Left lung (tissue), 4 donors: ENCODE measurements at regions not wholly inside any gene's neighbourhood (a gene's known extent, or its start where the extent isn't known, plus 50 kb on each side); places are given as distances from the start of the nearest gene placed in this dataset.

Experiments
- ATAC-seq: fragments of 200-7000 bp; cut with Tn5 transposase; one replicate; pipeline ENCODE4 v1.9.1; 2020; ENCODE audit warnings: moderate library complexity
- DNase-seq, 4 donors: peaks; one replicate each; pipeline ENCODE4 v3.0.0-alpha.2; 2013 to 2020
- H3K27ac ChIP-seq, 2 donors: fragments of 200-600 bp; sonication (generic) in 1 of 2; one replicate each; pipeline versions ENCODE4 v1.5.0 to v1.8.0; 2020 to 2021
- H3K27me3 ChIP-seq, 2 donors: fragments of 200-600 bp; sonication (generic) in 1 of 2; one replicate each; pipeline versions ENCODE4 v1.5.0 to v1.8.0; 2020 to 2021
- H3K36me3 ChIP-seq, 2 donors: fragments of 200-600 bp; sonication (generic) in 1 of 2; one replicate each; pipeline versions ENCODE4 v1.5.0 to v1.8.0; 2020 to 2021
- H3K4me1 ChIP-seq, 2 donors: fragments of 200-600 bp; one replicate each; pipeline ENCODE4 v1.8.0; 2021
- H3K4me3 ChIP-seq, 2 donors: fragments of 200-600 bp; sonication (generic) in 1 of 2; one replicate each; pipeline versions ENCODE4 v1.5.0 to v1.8.0; 2020 to 2021; ENCODE audit warnings: mild to moderate bottlenecking in 1 of 2
- H3K9me3 ChIP-seq, 2 donors: fragments of 200-600 bp; sonication (generic) in 1 of 2; one replicate each; pipeline versions ENCODE4 v1.5.0 to v1.8.0; 2020 to 2021
- intact Hi-C, 2 donors: fragments of 100-400 bp; cut with DNase I; formaldehyde crosslinking; loops; one replicate each; pipeline versions ENCODE4 v1.11.2 to v1.14.2; 2022
- TF ChIP-seq, protein P1 (sequence below), 2 donors: fragments of 200-600 bp; sonication (generic) in 1 of 2; IDR thresholded peaks; one replicate each; pipeline versions ENCODE4 v1.5.0 to v1.8.0; 2021; ENCODE audit warnings: antibody characterized with exemption in 2 of 2
- donor health status: DM: no; HTN: yes; CAD: no.
- donor health status: DM: no; HTN: no; CAD: no.

DNA sequence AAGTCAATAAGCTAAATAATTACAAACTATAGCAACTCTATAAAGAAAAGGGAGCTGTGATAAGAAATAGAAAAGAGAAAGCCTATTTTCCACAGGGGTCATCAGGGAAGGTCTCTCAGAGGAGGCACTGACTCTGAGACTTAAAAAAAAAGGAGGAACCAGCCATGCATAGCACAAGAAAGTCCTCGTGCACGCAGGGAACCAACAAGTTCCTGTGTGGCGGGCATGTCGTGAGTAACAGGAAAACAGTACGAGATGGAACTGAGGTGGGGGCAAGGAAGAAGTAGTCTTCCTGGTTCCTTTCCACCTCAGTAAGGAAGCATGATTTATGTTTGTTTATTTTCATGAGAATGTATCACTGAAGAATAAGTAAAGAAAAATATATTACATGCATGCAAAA is 367.0 kb upstream of the TMEM132C start:
- Histone ChIP-seq H3K4me1 (no peaks in the 10 kb centered on the region), H3K27ac (no peak overlapping the region), H3K27me3 (no peaks in the 10 kb centered on the region), H3K9me3 (no peaks in the 10 kb centered on the region), H3K4me3 (no peak overlapping the region), H3K36me3 (no peaks in the 10 kb centered on the region)
- intact Hi-C loops = no loop called here
- ATAC-seq (no peak), DNase-seq (no peak)
- TF ChIP-seq, protein P1, sequence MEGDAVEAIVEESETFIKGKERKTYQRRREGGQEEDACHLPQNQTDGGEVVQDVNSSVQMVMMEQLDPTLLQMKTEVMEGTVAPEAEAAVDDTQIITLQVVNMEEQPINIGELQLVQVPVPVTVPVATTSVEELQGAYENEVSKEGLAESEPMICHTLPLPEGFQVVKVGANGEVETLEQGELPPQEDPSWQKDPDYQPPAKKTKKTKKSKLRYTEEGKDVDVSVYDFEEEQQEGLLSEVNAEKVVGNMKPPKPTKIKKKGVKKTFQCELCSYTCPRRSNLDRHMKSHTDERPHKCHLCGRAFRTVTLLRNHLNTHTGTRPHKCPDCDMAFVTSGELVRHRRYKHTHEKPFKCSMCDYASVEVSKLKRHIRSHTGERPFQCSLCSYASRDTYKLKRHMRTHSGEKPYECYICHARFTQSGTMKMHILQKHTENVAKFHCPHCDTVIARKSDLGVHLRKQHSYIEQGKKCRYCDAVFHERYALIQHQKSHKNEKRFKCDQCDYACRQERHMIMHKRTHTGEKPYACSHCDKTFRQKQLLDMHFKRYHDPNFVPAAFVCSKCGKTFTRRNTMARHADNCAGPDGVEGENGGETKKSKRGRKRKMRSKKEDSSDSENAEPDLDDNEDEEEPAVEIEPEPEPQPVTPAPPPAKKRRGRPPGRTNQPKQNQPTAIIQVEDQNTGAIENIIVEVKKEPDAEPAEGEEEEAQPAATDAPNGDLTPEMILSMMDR (IDR thresholded peaks at IDR 0.05) = no peak

DNA sequence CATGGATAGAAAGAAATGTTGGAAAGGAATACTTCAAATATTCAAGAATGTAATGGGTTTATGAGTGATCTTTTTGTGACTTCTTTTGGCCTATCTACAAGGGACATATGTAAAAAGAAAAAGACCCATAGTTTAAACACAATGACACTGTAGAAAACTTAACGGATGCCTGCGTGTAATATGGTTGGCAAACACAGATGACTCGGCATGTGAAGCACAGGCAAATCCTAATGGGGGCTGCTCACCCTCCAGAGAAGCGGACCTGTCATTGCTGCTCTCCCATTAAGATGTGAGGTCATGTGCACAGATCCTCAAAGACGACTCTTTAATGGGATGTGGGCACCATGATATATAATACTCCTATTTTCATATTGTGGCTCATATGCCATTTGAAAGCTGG is 366.6 kb upstream of the TMEM132C start:
- no peak for ATAC-seq
- Histone ChIP-seq H3K4me3 (no peak overlapping the region), H3K27me3 (no peaks in the 10 kb centered on the region), H3K4me1 (no peaks in the 10 kb centered on the region), H3K27ac (no peak overlapping the region), H3K36me3 (no peaks in the 10 kb centered on the region), H3K9me3 (no peaks in the 10 kb centered on the region)
- DNase-seq = no peak
- intact Hi-C loops = no loop called here
- TF ChIP-seq, protein P1 (IDR thresholded peaks at IDR 0.05) = no peak

DNA sequence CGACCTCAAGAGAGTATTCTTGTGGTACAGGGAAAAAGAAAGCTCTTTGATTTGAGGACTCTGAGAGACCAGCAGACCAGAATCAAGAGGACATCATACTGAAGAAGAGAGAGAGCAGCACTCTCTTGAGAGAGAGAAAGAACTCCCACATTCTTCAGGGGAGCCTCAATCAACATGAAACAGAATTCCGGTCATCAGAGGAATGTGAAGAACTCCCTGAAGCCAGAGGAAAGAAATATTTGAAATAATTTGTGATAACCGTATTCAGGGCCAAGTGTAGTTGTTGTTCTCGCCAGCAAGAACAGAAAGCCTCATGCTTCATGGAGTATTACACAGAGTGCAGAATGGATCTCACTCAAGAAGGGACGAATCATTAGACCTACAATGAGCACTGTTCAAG is 363.8 kb upstream of the TMEM132C start:
- no peak for DNase-seq
- no peaks in the 10 kb centered on the region for H3K4me1 ChIP-seq
- peaks cover 0 to 4% of the 10 kb centered on the region in 2 donors for H3K9me3 ChIP-seq
- TF ChIP-seq, protein P1 (IDR thresholded peaks at IDR 0.05) = no peak
- H3K4me3 ChIP-seq = no peak overlapping the region
- no peak for ATAC-seq
- intact Hi-C loops = no loop called here
- H3K27me3 ChIP-seq = no peaks in the 10 kb centered on the region
- H3K27ac ChIP-seq = no peak overlapping the region
- no peaks in the 10 kb centered on the region for H3K36me3 ChIP-seq

DNA sequence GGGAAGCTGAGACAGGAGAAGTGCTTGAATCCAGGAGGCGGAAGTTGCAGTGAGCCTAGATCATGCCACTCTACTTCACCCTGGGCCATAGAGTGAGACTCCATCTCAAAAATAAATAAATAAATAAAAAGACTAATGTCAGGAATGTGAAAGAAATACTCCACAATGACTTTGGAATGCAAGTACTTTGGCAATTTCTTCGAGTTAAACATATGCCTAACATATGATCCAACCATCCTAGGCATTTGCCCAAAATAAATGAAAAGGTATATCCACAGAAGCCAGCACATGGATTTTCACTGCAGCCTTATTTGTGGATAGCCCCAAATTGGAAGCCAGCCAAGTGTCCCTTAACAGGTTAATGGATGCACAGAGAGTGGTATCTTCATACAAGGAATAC is 357.9 kb upstream of the TMEM132C start:
- no peak overlapping the region for H3K4me3 ChIP-seq
- H3K9me3 ChIP-seq = peaks cover 0 to 4% of the 10 kb centered on the region in 2 donors
- H3K4me1 ChIP-seq = no peaks in the 10 kb centered on the region
- no peaks in the 10 kb centered on the region for H3K36me3 ChIP-seq
- no peak overlapping the region for H3K27ac ChIP-seq
- TF ChIP-seq, protein P1 (IDR thresholded peaks at IDR 0.05) = no peak
- intact Hi-C loops = no loop called here
- ATAC-seq (no peak), DNase-seq (no peak)
- H3K27me3 ChIP-seq = no peaks in the 10 kb centered on the region

DNA sequence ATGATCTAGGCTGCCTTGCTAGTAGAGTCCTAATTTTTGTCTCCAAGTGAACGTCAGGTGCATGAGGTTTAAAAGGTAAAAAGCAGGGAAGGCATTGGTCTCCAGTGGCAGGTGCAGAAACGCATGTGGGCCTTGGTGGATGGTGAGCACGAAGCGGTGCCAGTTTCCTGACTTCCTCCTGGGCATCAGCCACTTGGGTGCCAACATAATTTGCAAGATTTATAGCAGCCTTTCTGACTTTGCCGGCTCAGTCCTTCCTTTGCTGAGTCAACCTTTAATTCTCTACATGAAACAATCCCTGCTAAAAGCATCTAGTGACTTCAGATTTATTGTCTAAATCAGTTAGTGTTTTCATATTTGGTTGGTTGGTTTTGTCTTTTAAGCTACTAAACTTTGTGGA is 355.7 kb upstream of the TMEM132C start:
- Histone ChIP-seq H3K4me3 (no peak overlapping the region), H3K4me1 (no peaks in the 10 kb centered on the region), H3K36me3 (no peaks in the 10 kb centered on the region), H3K27ac (no peak overlapping the region), H3K9me3 (no peaks in the 10 kb centered on the region), H3K27me3 (no peaks in the 10 kb centered on the region)
- no peak for DNase-seq
- TF ChIP-seq, protein P1 (IDR thresholded peaks at IDR 0.05) = no peak
- no peak for ATAC-seq
- intact Hi-C loops = no loop called here
